Stimulated activated CD8-positive, alpha-beta memory T cell treated with anti-CD3 and anti-CD28 coated beads, Interleukin-2, amount 100 ng/mL, for 48 hours (primary cell): ENCODE measurements at regions not wholly inside any gene's neighbourhood (a gene's known extent, or its start where the extent isn't known, plus 50 kb on each side); places are given as distances from the start of the nearest gene placed in this dataset.

ENCODE experiments used
- DNase-seq, 2 donors: peaks; one replicate each; pipeline ENCODE4 v3.0.0-alpha.2; 2020; ENCODE audit warnings: low read depth in 2 of 2

DNA sequence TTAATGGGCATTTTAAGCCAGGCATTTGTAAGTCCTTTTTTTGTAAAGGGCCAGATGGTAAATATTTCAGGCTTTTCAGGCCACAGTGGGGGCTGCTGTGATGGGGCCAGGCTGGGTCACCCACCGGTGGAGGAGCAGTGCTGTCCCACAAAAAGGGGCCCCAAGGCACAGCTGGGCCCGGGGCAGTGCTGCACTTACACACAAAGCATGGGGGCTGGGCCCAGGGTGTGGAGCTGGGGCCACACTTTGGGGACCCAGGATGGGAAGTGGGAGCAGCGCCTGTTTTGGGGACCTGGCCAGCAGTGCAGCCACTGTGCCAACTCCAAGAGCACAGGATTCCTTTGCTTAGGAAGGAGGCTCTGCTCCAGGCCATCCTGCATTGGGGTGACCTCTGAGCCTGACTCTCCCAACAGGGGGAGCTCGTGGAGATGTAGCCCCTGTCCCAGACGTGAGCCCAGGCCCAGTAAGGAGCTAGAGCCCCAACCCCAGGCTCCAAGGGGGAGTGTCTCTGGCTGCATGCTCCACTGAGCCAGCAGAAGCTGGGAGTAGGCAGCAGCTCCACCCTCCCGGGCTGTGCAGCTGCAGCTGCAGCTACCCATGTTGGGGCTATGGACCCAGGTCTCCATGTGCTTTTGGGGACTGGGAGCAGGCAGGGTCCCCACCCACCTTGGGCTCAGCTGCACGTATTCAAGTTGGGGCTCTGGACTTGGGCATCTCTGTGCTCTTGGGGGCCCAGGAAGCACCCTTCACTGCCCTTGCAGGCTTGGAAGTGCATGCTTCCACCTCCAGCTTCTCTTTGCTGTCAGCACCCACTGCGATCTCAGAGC lies 1036.5 kb upstream of the CNTNAP5 start:
- no peak for DNase-seq

DNA sequence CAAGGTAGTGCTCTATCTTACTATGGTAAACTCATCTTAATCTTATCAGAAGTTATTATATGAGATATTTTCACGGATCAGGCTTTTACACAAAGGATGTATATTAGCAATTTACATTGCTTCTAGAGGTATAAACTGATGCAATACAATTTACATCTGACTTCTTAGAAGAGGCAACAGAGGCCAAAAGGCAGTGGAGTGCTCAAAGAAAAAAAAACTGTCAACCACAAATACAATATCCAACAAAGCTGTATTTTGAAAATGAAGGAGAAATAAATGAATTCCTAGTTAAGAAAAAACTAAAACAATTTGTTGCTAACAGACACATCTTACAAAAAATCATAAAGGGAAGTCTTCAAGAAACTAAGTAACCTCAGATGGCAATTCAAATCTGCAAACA lies 1031.5 kb upstream of the CNTNAP5 start:
- DNase-seq: no peak

- DNase-seq: no peak
Measured at GRCh38 chr2:122999258-122999657, 1025.8 kb upstream of the CNTNAP5 start.

DNA sequence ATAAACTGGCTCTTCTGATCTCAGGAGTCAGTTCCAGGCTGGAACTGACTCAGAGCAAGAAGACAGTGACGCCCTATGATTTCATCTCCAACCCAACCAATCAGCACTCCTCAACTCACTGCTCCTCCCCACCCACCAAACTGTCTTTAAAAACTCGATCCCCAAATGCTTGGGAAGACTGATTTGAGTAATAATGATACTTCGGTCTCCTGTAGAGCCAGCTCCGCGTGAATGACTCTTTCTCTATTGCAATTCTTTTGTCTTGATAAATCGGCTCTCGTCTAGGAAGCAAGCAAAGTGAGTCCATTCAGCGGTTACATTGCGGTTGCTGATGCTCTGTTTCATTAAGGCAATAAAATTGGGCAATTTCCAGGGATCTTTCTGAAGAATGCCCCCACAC lies 1025.3 kb upstream of the CNTNAP5 start:
- DNase-seq: no peak

GRCh38 chr2:123002660-123003248 lies 1022.3 kb upstream of the CNTNAP5 start:
- no peak for DNase-seq

DNA sequence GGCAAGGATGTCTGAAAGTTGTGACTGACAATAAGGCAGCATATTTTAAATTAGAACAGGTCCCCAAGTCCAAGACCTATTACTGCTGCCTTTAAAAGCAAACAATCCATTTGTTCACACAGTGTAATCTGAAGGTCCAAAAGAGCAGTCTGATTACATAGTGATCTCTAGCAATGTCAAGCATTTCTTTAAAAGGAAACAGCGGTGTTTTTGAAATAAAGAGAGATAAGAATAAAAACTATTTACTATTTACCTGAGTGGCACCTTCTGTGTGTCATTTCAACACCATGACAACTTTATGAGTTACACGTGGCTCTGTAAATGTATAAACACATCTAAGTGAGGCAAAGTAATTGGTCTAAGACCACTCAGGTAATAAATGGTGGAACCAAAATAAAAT lies 1009.9 kb upstream of the CNTNAP5 start:
- no peak for DNase-seq

GRCh38 chr2:123035541-123035940 lies 989.5 kb upstream of the CNTNAP5 start:
- DNase-seq: no peak

GRCh38 chr2:123036300-123036699 lies 988.8 kb upstream of the CNTNAP5 start:
- no peak for DNase-seq

- DNase-seq: no peak
Measured at GRCh38 chr2:123040506-123040905, 984.6 kb upstream of the CNTNAP5 start.

DNA sequence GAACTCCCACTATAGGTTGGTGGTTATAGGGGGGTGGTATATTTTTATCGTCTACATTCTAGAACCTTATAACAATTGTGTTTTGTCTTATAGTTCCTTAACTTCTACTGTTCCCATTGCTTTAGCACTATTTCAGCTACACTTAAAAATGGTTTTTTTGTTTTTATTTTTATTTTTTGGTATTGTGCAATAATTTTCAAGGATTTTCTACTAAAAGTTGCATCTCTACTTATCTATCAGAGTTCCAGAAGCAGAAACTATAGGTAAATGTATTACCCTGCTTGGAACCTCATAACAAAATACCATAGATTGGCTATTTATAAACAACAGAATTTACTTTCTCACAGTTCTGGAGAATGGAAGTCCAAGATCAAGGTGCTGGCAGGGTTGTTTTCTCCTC lies 981.6 kb upstream of the CNTNAP5 start:
- no peak for DNase-seq

GRCh38 chr2:123045713-123046112 lies 979.4 kb upstream of the CNTNAP5 start:
- no peak for DNase-seq

DNA sequence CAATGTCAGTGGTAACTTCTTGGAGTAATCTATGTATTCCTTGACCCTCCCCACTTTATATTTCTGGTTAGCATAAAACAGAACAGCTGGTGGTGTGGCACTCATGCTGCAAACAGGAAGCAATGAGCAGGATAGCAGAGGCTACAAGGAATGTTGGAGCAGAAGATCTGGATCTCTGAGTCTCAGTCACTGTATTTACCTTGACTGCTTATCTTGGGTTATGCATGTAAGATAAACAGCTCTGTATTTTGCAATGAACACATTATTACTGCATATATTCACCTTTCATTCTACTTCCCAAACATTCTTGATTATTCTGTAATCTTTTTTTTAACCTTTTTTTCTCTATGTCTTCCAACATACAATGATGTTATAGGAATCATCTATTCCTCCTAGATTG lies 977.9 kb upstream of the CNTNAP5 start:
- no peak for DNase-seq

GRCh38 chr2:123051136-123051535 lies 974.0 kb upstream of the CNTNAP5 start:
- DNase-seq: no peak

GRCh38 chr2:123061534-123061933 lies 963.6 kb upstream of the CNTNAP5 start:
- no peak for DNase-seq

DNA sequence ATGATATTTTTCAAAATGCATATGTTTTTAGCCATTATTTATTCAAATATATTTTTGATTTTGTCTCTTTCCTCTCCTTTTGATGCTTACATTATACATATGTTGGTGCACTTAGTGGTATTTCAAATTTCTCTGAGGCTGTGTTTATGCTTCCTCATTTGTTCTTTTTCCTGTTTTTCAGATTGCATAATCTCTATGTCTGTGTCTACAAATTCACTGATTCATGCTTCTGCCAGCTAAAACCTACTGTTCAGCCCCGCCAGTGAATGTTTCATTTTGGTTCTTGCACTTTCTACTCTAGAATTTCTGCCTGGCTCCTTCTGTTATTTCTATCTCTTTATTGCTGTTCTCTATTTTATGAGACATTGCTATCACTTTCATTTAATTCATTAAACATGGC lies 951.7 kb upstream of the CNTNAP5 start:
- no peak for DNase-seq

DNA sequence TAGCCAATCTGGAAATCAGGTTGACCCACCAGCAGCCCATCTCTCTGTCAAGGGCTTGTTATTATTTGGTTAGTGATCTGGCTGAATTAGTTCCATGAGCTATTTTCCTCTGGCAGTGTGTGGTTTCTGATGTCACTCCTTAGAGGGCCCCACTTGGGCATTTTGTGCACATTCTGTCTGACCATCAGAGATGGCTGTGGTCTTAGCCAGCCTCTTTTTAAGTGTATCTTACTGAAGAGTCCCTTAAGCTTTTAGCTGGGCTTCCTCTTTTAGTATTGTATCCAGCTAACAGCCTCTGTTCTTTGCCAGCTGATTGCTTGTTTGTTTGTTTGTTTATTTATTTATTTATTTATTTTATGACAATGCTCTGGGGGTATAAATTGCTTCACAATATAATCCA lies 951.1 kb upstream of the CNTNAP5 start:
- no peak for DNase-seq

DNA sequence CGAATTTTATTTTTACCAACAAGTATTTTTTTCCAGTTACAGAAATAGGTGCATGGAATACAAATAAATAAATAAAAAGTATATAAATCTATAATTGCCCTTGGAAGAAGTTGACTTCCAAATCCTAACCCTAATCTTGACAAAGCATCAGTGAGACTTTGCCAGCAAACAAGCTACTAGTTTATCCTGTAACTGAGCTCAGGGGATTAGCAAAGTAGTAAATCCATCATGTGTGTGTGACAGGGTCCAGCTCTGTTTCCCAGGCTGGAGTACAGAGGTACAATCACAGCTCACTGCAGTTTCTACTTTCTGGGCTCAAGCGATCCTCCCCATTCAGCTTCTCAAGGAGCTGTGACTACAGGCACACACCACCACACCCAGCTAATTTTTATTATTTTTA lies 948.0 kb upstream of the CNTNAP5 start:
- DNase-seq: no peak

DNA sequence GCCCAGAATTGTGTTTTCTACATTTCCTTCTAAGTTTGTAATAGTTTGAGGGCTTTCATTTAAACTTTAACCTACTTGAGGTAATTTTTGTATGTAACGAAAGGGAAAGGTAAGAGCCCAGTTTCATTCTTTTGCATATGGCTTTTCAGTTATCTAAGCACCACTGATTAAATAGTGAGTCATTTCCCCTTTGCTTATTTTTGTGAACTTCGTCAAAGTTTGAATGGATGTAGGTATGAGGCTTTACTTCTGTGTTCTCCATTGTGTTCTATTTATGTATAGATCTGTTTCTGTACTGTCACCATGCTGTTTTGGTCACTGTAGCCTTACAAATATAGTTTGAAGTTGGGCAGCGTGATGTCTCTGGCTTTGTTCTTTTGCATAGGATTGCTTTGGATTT lies 944.8 kb upstream of the CNTNAP5 start:
- DNase-seq: no peak

DNA sequence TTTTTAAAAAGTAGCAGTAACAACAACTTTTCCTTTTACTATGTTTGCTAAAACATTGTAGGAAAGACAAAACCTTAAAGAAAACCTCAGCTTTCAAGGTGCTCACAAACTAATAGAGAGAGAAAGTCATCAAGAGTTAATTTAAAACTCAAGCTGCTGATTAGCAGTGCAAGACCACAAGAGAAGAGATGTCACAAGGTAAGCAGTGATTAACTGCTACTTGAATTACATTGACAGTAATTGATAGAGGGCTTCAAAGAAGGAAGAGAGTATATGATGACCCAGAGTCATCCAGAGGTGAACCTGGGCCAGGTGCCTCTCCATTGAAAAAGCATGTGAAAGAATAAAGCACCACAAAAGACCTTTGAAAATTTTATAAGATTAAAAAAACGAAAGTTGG lies 939.6 kb upstream of the CNTNAP5 start:
- DNase-seq: no peak

DNA sequence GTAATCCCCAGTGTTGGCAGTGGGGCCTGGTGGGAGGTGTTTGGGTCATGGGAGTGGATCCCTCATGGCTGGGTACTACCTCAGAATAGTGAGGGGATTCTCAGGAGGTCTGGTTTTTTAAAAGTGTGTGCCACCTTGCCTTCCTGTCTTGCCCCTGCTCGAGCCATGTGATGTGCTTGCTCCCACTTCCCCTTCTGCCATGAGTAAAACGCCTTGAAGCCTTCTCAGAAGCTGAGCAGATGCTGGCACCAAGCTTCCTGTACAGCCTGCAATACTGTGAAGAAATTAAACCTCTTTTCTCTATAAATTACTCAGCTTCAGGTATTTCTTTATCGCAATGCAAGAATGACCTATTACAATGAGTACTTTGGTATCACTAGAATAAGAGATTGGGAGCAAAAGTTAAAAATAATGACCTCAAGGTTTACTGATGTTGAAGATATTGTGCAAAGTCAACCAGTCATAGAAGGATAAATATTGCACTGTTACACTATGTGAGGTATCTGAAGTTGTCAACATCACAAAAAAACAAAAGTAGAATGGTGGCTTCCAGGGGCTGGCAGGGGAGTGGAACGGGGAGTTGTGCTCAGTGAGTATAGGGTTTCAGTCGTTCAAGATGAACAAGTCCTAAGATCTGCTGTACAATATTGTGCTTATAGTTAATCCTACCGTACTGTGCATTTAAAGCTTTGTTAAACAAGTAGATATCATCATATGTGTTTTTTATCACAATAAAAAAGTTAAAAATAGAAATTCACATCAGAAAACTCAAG lies 938.3 kb upstream of the CNTNAP5 start:
- no peak for DNase-seq

- DNase-seq: no peak
Measured at GRCh38 chr2:123091471-123091870, 933.6 kb upstream of the CNTNAP5 start.

DNA sequence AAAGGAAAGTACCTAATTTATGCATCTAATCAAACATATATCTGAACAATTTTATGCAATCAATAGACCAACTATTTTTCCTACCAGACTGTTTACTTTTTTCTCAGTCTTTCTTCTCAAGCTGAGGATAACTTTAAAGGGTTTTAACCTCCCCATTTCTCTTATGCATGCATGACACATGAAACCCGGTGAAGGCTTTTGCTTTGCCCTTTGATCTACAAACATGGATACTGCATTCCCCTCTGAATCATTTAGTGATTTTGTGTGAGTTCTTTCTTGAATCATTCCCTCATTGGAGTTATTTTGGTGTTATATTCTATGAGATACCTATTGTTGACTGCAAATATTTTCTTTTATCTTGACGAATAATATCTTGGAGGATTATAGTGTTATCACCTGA lies 931.9 kb upstream of the CNTNAP5 start:
- no peak for DNase-seq
